GM12873 (cell line): ENCODE measurements at regions not wholly inside any gene's neighbourhood (a gene's known extent, or its start where the extent isn't known, plus 50 kb on each side); places are given as distances from the start of the nearest gene placed in this dataset.

Experiments
- TF ChIP-seq, protein P1 (sequence below): IDR thresholded peaks from 2 replicates; pipeline ENCODE4 v1.5.1; 2012; ENCODE audit warnings: low read depth, mild to moderate bottlenecking, moderate library complexity, low read length, control low read depth; ENCODE audit not compliant: insufficient read depth; ENCODE audit errors: missing control alignments

GRCh38 chr14:65177551-65177950 is 75.2 kb upstream of the MAX start:
- TF ChIP-seq, protein P1, sequence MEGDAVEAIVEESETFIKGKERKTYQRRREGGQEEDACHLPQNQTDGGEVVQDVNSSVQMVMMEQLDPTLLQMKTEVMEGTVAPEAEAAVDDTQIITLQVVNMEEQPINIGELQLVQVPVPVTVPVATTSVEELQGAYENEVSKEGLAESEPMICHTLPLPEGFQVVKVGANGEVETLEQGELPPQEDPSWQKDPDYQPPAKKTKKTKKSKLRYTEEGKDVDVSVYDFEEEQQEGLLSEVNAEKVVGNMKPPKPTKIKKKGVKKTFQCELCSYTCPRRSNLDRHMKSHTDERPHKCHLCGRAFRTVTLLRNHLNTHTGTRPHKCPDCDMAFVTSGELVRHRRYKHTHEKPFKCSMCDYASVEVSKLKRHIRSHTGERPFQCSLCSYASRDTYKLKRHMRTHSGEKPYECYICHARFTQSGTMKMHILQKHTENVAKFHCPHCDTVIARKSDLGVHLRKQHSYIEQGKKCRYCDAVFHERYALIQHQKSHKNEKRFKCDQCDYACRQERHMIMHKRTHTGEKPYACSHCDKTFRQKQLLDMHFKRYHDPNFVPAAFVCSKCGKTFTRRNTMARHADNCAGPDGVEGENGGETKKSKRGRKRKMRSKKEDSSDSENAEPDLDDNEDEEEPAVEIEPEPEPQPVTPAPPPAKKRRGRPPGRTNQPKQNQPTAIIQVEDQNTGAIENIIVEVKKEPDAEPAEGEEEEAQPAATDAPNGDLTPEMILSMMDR: no peak

DNA sequence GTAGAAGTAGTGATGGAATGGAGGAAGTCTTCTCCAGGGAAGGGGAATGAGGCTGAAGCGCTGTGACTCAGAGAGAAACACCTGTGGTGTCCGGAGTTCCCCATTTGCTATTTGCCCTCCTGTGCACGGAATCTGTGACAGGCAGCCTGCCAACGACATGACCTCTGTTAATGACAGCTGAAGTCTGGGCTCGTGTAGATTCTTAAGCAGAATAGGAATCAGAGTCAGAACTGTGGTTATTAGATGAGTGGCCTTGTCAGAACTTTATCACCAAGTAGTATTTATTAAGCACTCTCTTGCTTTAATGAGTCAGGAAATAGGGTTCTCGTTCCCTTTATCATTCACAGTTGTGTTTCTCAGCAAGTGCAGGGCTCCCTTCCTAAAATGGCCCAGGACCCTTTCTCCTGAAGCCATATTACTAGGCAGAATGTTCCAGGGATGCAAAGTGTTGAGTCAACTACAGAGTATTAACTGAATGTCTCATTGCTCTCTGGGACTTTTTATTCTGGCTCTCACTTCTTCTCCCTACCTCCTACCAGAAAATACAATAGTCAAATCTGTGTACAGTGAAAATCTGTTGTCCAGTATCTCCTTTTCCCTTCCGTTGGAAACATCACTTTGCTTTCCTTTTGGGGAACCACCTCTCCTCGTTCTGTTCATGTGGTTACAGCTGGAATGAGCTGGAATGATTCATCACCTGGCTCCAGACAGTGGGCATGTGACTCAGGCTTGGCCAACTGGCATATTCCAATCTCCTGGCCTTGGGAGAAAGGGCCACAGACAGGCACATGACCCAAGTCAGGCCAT is 77.8 kb upstream of the MAX start:
- TF ChIP-seq, protein P1: no peak

- TF ChIP-seq, protein P1: no peak
Observed at GRCh38 chr14:65180725-65181025, 78.4 kb upstream of the MAX start.

DNA sequence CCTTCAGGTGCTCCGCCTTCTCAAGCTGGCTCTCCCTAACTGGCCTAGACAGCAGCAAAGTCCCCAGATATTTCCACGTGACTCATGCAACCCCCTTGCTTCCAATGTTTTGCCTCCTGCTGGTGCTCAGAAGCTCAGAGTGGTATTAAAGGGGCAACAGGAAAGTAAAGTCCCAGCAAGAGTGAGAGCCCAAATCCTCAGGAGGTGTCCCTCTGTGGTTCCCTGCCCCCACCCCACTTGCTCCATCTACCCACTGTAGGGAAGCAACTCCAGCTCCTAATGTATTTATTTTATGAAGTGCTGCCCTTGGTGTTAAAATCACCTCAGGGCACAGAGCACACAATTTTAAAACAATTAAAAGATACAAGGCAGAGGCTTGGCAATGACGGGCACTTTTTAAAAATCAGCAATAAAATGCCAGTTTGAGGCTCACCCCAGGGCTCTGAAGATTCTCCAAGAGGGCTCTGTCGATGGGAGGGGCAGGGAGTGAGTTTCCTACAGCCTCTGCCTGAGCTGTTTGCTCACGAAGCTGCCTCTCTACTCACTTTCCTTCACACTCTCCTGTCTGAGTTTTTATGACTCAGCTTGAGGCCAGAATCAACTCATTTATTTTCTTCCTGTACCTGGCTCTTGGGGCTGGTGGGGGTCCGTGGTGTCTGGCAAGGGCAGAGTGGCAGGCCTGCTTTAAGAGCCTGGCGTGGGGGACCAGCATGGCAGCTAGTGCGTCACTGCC is 81.9 kb upstream of the MAX start:
- TF ChIP-seq, protein P1: no peak

DNA sequence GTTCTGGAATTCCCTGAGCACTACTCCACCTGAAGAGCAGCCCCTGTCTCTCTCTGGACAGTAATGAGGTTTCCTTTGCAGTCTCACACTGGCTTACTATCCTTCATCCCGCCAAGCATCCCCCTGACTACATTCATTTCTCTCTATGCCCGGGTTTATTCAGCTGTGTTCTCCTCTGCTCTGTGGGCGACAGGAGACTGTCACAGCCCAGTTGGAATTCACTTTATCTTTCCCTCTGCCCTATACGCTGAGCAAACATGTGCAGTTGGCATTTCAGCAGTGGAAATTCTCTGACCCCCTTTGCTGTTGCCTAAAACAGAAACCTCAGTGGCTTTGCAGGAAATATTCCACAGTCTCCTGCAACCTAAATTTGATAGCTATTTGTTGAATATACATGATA is 83.5 kb upstream of the MAX start:
- TF ChIP-seq, protein P1: no peak

GRCh38 chr14:65186951-65187350 is 84.6 kb upstream of the MAX start:
- TF ChIP-seq, protein P1: no peak

GRCh38 chr14:65187421-65188049 is 85.2 kb upstream of the MAX start:
- TF ChIP-seq, protein P1: no peak
